ENCODE measurements at regions not wholly inside any gene's neighbourhood (a gene's known extent, or its start where the extent isn't known, plus 50 kb on each side); places are given as distances from the start of the nearest gene placed in this dataset.
"Not testable (repeated sequence)": the region's sequence is repeated elsewhere in the genome, so short reads cannot be mapped to it uniquely, and the experiment has no call there.

DNA sequence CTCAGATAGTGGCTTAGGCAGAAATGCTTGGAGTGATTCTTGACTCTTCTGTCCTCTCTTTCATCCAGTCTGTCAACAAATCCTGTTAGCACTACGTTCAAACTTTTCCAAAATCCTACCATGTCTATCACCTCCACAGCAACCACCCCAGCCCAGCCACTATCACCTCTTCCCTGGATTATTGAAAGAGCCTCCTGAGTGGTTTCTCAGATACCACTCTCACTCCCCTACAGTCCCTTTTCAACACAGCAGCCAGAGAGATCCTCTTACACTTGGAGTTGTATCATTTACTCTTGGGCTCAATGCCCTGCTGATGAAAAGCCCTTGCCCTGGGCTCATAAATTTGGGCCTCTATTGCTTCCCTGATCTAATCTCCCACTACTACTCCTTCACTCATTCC, 218.9 kb downstream of the EXOC5 start:
- DNase-seq (ENCODE audit: low read depth) = no peak
- TF ChIP-seq, protein P1, sequence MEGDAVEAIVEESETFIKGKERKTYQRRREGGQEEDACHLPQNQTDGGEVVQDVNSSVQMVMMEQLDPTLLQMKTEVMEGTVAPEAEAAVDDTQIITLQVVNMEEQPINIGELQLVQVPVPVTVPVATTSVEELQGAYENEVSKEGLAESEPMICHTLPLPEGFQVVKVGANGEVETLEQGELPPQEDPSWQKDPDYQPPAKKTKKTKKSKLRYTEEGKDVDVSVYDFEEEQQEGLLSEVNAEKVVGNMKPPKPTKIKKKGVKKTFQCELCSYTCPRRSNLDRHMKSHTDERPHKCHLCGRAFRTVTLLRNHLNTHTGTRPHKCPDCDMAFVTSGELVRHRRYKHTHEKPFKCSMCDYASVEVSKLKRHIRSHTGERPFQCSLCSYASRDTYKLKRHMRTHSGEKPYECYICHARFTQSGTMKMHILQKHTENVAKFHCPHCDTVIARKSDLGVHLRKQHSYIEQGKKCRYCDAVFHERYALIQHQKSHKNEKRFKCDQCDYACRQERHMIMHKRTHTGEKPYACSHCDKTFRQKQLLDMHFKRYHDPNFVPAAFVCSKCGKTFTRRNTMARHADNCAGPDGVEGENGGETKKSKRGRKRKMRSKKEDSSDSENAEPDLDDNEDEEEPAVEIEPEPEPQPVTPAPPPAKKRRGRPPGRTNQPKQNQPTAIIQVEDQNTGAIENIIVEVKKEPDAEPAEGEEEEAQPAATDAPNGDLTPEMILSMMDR (IDR thresholded peaks at IDR 0.05; ENCODE audit: insufficient read depth, low read depth, low read length) = no peak
- ChIA-PET CTCF (no interaction called here), POLR2A (no interaction called here)
- no peak overlapping the region for H3K4me3 ChIP-seq (ENCODE audit: low read depth, low read length)
- no peaks in the 10 kb centered on the region for H3K36me3 ChIP-seq (ENCODE audit: control insufficient read depth, insufficient read depth, low read length)
- H3K27me3 ChIP-seq (ENCODE audit: control insufficient read depth, insufficient read depth, low read length) = no peaks in the 10 kb centered on the region

DNA sequence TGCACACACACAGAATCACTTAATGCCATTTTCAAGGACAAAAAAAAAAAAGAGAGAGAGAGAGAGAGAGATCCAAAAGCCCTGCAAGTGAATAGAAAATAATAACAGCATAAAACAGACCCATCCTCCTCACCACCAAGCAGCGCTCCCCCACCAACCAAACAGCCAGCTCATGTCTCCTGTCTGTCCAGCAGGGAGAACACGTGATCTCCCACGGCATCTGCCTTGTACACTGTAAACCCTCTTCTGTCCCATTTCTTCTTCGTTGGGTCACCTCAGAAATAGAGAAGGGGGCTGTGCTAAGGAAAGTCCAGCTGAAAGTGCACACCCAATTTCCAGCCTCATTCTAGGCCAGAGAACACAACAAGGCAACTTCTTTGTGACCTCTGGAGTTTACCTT, 222.5 kb downstream of the EXOC5 start:
- Histone ChIP-seq H3K36me3 (ENCODE audit: control insufficient read depth, insufficient read depth, low read length) (no peaks in the 10 kb centered on the region), H3K4me3 (ENCODE audit: low read depth, low read length) (no peak overlapping the region), H3K27me3 (ENCODE audit: control insufficient read depth, insufficient read depth, low read length) (no peaks in the 10 kb centered on the region)
- POLR2A ChIA-PET = no interaction called here
- TF ChIP-seq, protein P1 (IDR thresholded peaks at IDR 0.05; ENCODE audit: insufficient read depth, low read depth, low read length) = no peak
- CTCF ChIA-PET = no interaction called here
- no peak for DNase-seq (ENCODE audit: low read depth)

DNA sequence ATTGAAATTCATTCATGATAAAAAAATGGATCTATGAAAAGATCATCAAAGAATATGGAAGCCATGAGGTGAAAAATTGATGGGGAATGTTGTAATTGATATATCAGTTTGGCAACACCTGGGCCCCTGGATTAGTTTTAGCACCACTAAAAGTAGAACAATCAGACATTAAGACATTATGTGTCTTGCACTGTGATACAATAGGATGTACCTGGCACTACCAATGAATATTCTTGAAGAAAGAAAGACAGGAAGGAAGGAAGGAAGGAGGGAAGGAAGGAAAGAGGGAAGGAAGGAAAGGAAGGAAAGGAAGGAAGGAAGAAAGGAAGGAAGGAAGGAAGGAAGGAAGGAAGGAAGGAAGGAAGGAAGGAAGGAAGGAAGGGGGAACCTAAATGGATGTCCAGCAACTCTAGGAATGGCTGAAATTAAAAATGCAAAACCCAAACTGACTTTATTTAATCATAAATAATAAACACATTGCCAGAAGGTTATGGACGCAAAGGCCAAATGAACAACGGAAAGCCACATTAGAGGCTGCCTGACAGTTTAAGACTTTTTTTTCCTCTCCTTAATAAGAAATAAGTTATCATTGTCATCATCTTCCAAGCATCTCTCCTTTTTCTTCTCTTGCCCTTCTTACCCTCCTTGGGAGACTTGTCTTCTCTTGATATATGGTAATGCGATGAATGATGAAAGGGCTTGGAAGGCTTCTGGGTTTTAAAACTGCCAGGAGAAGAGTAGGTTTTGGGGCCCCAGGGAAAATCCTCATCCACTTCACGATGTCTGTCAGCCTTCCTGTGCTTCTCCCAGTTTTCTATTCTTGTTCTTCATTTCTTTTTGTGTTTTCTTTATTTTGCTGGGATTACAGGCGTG, 224.4 kb downstream of the EXOC5 start:
- CTCF ChIA-PET; POLR2A ChIA-PET; H3K4me3 ChIP-seq (ENCODE audit: low read depth, low read length); H3K36me3 ChIP-seq (ENCODE audit: control insufficient read depth, insufficient read depth, low read length); H3K27me3 ChIP-seq (ENCODE audit: control insufficient read depth, insufficient read depth, low read length); DNase-seq (ENCODE audit: low read depth): not testable (repeated sequence)

DNA sequence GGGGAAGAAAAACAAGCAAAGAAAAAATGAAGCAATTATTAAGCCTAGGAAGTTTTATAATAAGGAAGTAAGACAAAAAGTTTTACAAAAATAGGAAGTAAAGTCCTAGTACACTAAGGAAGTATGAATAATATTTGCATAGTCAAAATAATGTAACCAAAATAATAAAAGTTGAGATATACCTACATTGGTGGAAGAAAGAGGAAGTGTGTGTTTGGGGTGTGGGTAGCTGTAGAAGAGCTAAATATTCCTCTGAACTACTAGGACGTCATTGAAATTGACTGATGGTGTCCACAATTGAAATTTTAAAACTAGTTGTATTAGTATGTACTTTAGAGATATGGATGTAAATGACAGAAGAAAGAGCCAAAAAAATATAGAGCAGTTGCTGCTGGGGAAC, 228.4 kb upstream of the OTX2 start:
- Histone ChIP-seq H3K4me3 (ENCODE audit: low read depth, low read length) (no peak overlapping the region), H3K36me3 (ENCODE audit: control insufficient read depth, insufficient read depth, low read length) (no peaks in the 10 kb centered on the region), H3K27me3 (ENCODE audit: control insufficient read depth, insufficient read depth, low read length) (no peaks in the 10 kb centered on the region)
- TF ChIP-seq, protein P1 (IDR thresholded peaks at IDR 0.05; ENCODE audit: insufficient read depth, low read depth, low read length) = no peak
- no peak for DNase-seq (ENCODE audit: low read depth)
- CTCF ChIA-PET = no interaction called here
- POLR2A ChIA-PET = no interaction called here

DNA sequence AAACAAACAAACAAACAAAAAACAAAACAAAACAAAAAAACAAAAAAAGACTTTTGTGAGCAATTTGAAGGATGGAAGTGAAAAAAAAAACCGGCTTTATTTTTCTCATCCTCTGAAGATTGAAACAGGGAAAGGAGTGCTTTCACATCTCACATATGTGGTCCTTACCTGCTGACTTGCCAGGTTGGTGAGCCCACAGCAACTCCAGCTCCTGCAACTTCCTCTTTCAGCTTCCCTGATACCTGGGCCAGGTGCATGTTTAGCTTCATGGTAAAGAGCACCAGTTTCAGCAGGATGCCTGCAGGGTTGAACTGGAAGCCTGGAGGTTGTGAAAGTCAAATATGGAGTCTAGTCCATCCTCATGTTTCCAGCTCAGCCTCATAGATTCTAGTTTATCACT, 221.2 kb upstream of the OTX2 start:
- POLR2A ChIA-PET = no interaction called here
- TF ChIP-seq, protein P1 (IDR thresholded peaks at IDR 0.05; ENCODE audit: insufficient read depth, low read depth, low read length) = no peak
- CTCF ChIA-PET = no interaction called here

More for the DNA sequence above, 221.2 kb upstream of the OTX2 start:
- no peaks in the 10 kb centered on the region for H3K27me3 ChIP-seq (ENCODE audit: control insufficient read depth, insufficient read depth, low read length)
- no peak for DNase-seq (ENCODE audit: low read depth)
- no peaks in the 10 kb centered on the region for H3K36me3 ChIP-seq (ENCODE audit: control insufficient read depth, insufficient read depth, low read length)
- H3K4me3 ChIP-seq (ENCODE audit: low read depth, low read length) = no peak overlapping the region

Measured in BJ (cell line).